ENCODE measurements at regions not wholly inside any gene's neighbourhood (a gene's known extent, or its start where the extent isn't known, plus 50 kb on each side); places are given as distances from the start of the nearest gene placed in this dataset.

GRCh38 chr4:10226756-10227155 lies 110.2 kb upstream of the WDR1 start:
- DNase-seq (no peak), ATAC-seq (ENCODE audit: low read depth) (no peak)
- no CpG with 5 or more reads among the region's 3 CpGs for WGBS, 2 experiments (ENCODE audit: extremely low coverage in 2 of 2, insufficient read length in 1 of 2)
- intact Hi-C loops (cut with micrococcal nuclease) (no loop called here), dilution Hi-C loops (cut with HindIII; ENCODE audit: low sequenced_read_pairs, unreplicated experiment) (no loop called here), in situ Hi-C loops (cut with MboI; ENCODE audit: low sequenced_read_pairs) (no loop called here)
- no peak overlapping the region for H3K9ac ChIP-seq (ENCODE audit: low read depth, low read length)
- no peaks in the 10 kb centered on the region for H3K9me1 ChIP-seq (ENCODE audit: insufficient read depth, low read length)
- TF ChIP-seq MXI1 (IDR thresholded peaks at IDR 0.05; ENCODE audit: borderline replicate concordance, low read depth, low read length) (no peak), POLR2A (IDR thresholded peaks at IDR 0.05; ENCODE audit: low read depth, low read length) (no peak), CEBPB (IDR thresholded peaks at IDR 0.05; ENCODE audit: low read depth, low read length) (no peak), RAD21 (IDR thresholded peaks at IDR 0.05; ENCODE audit: low read length) (no peak), MAFK (IDR thresholded peaks at IDR 0.05; ENCODE audit: low read depth, low read length) (no peak), FOS (IDR thresholded peaks at IDR 0.05; ENCODE audit: low read depth, low read length) (no peak), ELK1 (IDR thresholded peaks at IDR 0.05; ENCODE audit: borderline replicate concordance, low read depth, low read length) (no peak), USF2 (IDR thresholded peaks at IDR 0.05; ENCODE audit: low read depth, low read length) (no peak), RCOR1 (IDR thresholded peaks at IDR 0.05; ENCODE audit: insufficient replicate concordance, low read length) (no peak), CHD1 (IDR thresholded peaks at IDR 0.05; ENCODE audit: low read depth, low read length) (no peak), SMC3 (IDR thresholded peaks at IDR 0.05; ENCODE audit: low read depth, low read length) (no peak), NFE2L2 (IDR thresholded peaks at IDR 0.05; ENCODE audit: low read depth, low read length) (no peak), MAZ (IDR thresholded peaks at IDR 0.05; ENCODE audit: borderline replicate concordance, low read depth, low read length) (no peak), BHLHE40 (IDR thresholded peaks at IDR 0.05; ENCODE audit: low read depth, low read length) (no peak), RFX5 (IDR thresholded peaks at IDR 0.05; ENCODE audit: low read depth, low read length) (no peak), CTCF (conservative IDR thresholded peaks at IDR 0.05; ENCODE audit: low read depth, low read length) (no peak)
- POLR2A ChIA-PET (ENCODE audit: unreplicated experiment) = no interaction called here
- no peak overlapping the region for H3K27ac ChIP-seq (ENCODE audit: insufficient read depth, low read length)
- no peak overlapping the region for H4K91ac ChIP-seq (ENCODE audit: insufficient read depth, low read depth, low read length)
- no peak overlapping the region for H2BK120ac ChIP-seq (ENCODE audit: low read depth, low read length)
- H2BK15ac ChIP-seq (ENCODE audit: low read depth, low read length) = no peak overlapping the region
- CTCF ChIA-PET = no interaction called here
- H3K23ac ChIP-seq (ENCODE audit: low read depth, low read length) = no peak overlapping the region
- no peaks in the 10 kb centered on the region for H3K36me3 ChIP-seq (ENCODE audit: control insufficient read depth, insufficient read depth, low read length)
- no peak overlapping the region for H3K4me2 ChIP-seq (ENCODE audit: low read depth, low read length)
- no peak overlapping the region for H2AK9ac ChIP-seq (replicated peaks; ENCODE audit: low read depth, low read length, poor library complexity)
- H4K5ac ChIP-seq (ENCODE audit: low read depth, low read length) = no peak overlapping the region
- no peak overlapping the region for H2BK20ac ChIP-seq (ENCODE audit: low read depth, low read length)
- no peaks in the 10 kb centered on the region for H3K9me3 ChIP-seq (ENCODE audit: control insufficient read depth, insufficient read depth, low read length)
- H3K56ac ChIP-seq (ENCODE audit: extremely low read depth, insufficient read depth, low read length) = no peak overlapping the region
- no peak overlapping the region for H3K18ac ChIP-seq (ENCODE audit: low read depth, low read length)
- H3K27me3 ChIP-seq (ENCODE audit: control insufficient read depth, insufficient read depth, low read length) = no peaks in the 10 kb centered on the region
- H4K8ac ChIP-seq (ENCODE audit: low read depth in 2 of 2, low read length in 2 of 2) = no peak overlapping the region
- no peak overlapping the region for H2AK5ac ChIP-seq (ENCODE audit: low read depth, low read length)
- H3K4me1 ChIP-seq (ENCODE audit: control insufficient read depth, insufficient read depth, low read length) = no peaks in the 10 kb centered on the region
- no peaks in the 10 kb centered on the region for H4K20me1 ChIP-seq (ENCODE audit: insufficient read depth, low read length)
- H3K79me1 ChIP-seq (ENCODE audit: low read depth in 1 of 2, low read length in 2 of 2) = no peaks in the 10 kb centered on the region
- no peak overlapping the region for H3K4me3 ChIP-seq (ENCODE audit: insufficient read depth, low read depth, low read length)
- no TSS peak for BruUV-seq (replicated peaks)
- no peak overlapping the region for H3K14ac ChIP-seq (replicated peaks; ENCODE audit: low read depth, low read length)
- H3K4ac ChIP-seq (ENCODE audit: low read depth, low read length) = no peak overlapping the region
- no peak overlapping the region for H2AFZ ChIP-seq (replicated peaks; ENCODE audit: low read length, poor library complexity)
- no peak overlapping the region for H2BK5ac ChIP-seq (ENCODE audit: low read depth, low read length, poor library complexity, severe bottlenecking)
